Activated naive CD4-positive, alpha-beta T cell treated with anti-CD3 and anti-CD28 coated beads, Interleukin-2, amount 10 ng/mL, durations not matched to agents 7 days and 5 days (primary cell): ENCODE measurements at regions not wholly inside any gene's neighbourhood (a gene's known extent, or its start where the extent isn't known, plus 50 kb on each side); places are given as distances from the start of the nearest gene placed in this dataset.
"Not testable (repeated sequence)": the region's sequence is repeated elsewhere in the genome, so short reads cannot be mapped to it uniquely, and the experiment has no call there.

Experiments used
- CTCF ChIA-PET: fragments of 350-600 bp; sonication (Branson Sonifier 250); formaldehyde crosslinking; loops from one replicate; lab custom pipeline; 2021; ENCODE audit warnings: antibody characterized with exemption; lab: Charles Lee
- DNase-seq: peaks from one replicate; pipeline ENCODE4 v3.0.0-alpha.2; 2020
- H3K27ac Mint-ChIP-seq: one replicate; pipeline ENCODE4 v1.8.0; 2021; ENCODE audit warnings: mild to moderate bottlenecking, moderate library complexity, mixed read lengths
- H3K27me3 Mint-ChIP-seq: one replicate; pipeline ENCODE4 v1.8.0; 2021; ENCODE audit warnings: mild to moderate bottlenecking, mixed read lengths
- H3K36me3 Mint-ChIP-seq: one replicate; pipeline ENCODE4 v1.8.0; 2021; ENCODE audit warnings: mixed read lengths
- H3K4me1 Mint-ChIP-seq: one replicate; pipeline ENCODE4 v1.8.0; 2021; ENCODE audit warnings: mixed read lengths
- H3K4me3 Mint-ChIP-seq: one replicate; pipeline ENCODE4 v1.8.0; 2021; ENCODE audit warnings: mild to moderate bottlenecking, moderate library complexity, mixed read lengths
- H3K9me3 Mint-ChIP-seq: one replicate; pipeline ENCODE4 v1.8.0; 2021; ENCODE audit warnings: mixed read lengths

- CTCF ChIA-PET: no interaction called here
- no peaks in the 10 kb centered on the region for H3K36me3 Mint-ChIP-seq
- H3K27ac Mint-ChIP-seq: no peak overlapping the region
- H3K9me3 Mint-ChIP-seq: no peaks in the 10 kb centered on the region
- H3K27me3 Mint-ChIP-seq: peaks cover 16% of the 10 kb centered on the region
- H3K4me3 Mint-ChIP-seq: no peak overlapping the region
- DNase-seq: no peak
- H3K4me1 Mint-ChIP-seq: no peaks in the 10 kb centered on the region
These were observed 128.0 kb upstream of the KCNK1 start for GRCh38 chr1:233485809-233486398.

- Mint-ChIP-seq H3K9me3 (no peaks in the 10 kb centered on the region), H3K27ac (no peak overlapping the region), H3K36me3 (no peaks in the 10 kb centered on the region), H3K27me3 (peaks cover 23% of the 10 kb centered on the region), H3K4me3 (no peak overlapping the region), H3K4me1 (no peaks in the 10 kb centered on the region)
- no peak for DNase-seq
- CTCF ChIA-PET: no interaction called here
These were observed 126.5 kb upstream of the KCNK1 start for GRCh38 chr1:233487408-233487807.

GRCh38 chr1:233489411-233489810 is 124.5 kb upstream of the KCNK1 start:
- H3K9me3 Mint-ChIP-seq: no peaks in the 10 kb centered on the region
- H3K27ac Mint-ChIP-seq: no peak overlapping the region
- CTCF ChIA-PET: no interaction called here
- no peaks in the 10 kb centered on the region for H3K36me3 Mint-ChIP-seq
- H3K27me3 Mint-ChIP-seq: peaks cover 15% of the 10 kb centered on the region
- no peak for DNase-seq
- no peaks in the 10 kb centered on the region for H3K4me1 Mint-ChIP-seq
- H3K4me3 Mint-ChIP-seq: no peak overlapping the region

- Mint-ChIP-seq H3K27ac (no peak overlapping the region), H3K27me3 (peaks cover 15% of the 10 kb centered on the region), H3K4me3 (no peak overlapping the region), H3K9me3 (no peaks in the 10 kb centered on the region), H3K36me3 (no peaks in the 10 kb centered on the region), H3K4me1 (no peaks in the 10 kb centered on the region)
- CTCF ChIA-PET: interaction anchor here (1.1 kb wide), 1 partner anchor 12 kb away, joined by 3 read pairs; no protein-coding TSS in a partner anchor
- no peak for DNase-seq
These were observed 123.4 kb upstream of the KCNK1 start for GRCh38 chr1:233490488-233490887.

- Mint-ChIP-seq H3K4me3 (no peak overlapping the region), H3K27ac (no peak overlapping the region), H3K9me3 (no peaks in the 10 kb centered on the region), H3K36me3 (no peaks in the 10 kb centered on the region), H3K4me1 (no peaks in the 10 kb centered on the region), H3K27me3 (peaks cover 21% of the 10 kb centered on the region)
- DNase-seq: no peak
- CTCF ChIA-PET: no interaction called here
These were observed 121.8 kb upstream of the KCNK1 start for GRCh38 chr1:233491953-233492620.

- Mint-ChIP-seq H3K4me1 (no peaks in the 10 kb centered on the region), H3K27me3 (peaks cover 9% of the 10 kb centered on the region), H3K4me3 (no peak overlapping the region), H3K27ac (no peak overlapping the region), H3K9me3 (no peaks in the 10 kb centered on the region), H3K36me3 (no peaks in the 10 kb centered on the region)
- CTCF ChIA-PET: no interaction called here
- no peak for DNase-seq
These were observed 116.9 kb upstream of the KCNK1 start for GRCh38 chr1:233496993-233497392.

GRCh38 chr1:233497679-233498078 is 116.2 kb upstream of the KCNK1 start:
- Mint-ChIP-seq H3K4me1 (no peaks in the 10 kb centered on the region), H3K9me3 (no peaks in the 10 kb centered on the region), H3K27ac (no peak overlapping the region), H3K36me3 (no peaks in the 10 kb centered on the region), H3K4me3 (no peak overlapping the region), H3K27me3 (peaks cover 5% of the 10 kb centered on the region)
- CTCF ChIA-PET: no interaction called here
- no peak for DNase-seq

- H3K27ac Mint-ChIP-seq: no peak overlapping the region
- no peaks in the 10 kb centered on the region for H3K36me3 Mint-ChIP-seq
- H3K27me3 Mint-ChIP-seq: peaks cover 5% of the 10 kb centered on the region
- no peaks in the 10 kb centered on the region for H3K4me1 Mint-ChIP-seq
- CTCF ChIA-PET: no interaction called here
- no peak overlapping the region for H3K4me3 Mint-ChIP-seq
- no peaks in the 10 kb centered on the region for H3K9me3 Mint-ChIP-seq
- DNase-seq: no peak
These were observed 113.8 kb upstream of the KCNK1 start for GRCh38 chr1:233500106-233500505.

- Mint-ChIP-seq H3K27me3 (no peaks in the 10 kb centered on the region), H3K27ac (no peak overlapping the region), H3K36me3 (no peaks in the 10 kb centered on the region), H3K4me1 (no peaks in the 10 kb centered on the region), H3K9me3 (peaks cover 2% of the 10 kb centered on the region), H3K4me3 (no peak overlapping the region)
- CTCF ChIA-PET: no interaction called here
- no peak for DNase-seq
These were observed 110.4 kb upstream of the KCNK1 start for GRCh38 chr1:233503366-233503954.

GRCh38 chr1:233505130-233505529 is 108.8 kb upstream of the KCNK1 start:
- DNase-seq: no peak
- H3K4me3 Mint-ChIP-seq: no peak overlapping the region
- no peaks in the 10 kb centered on the region for H3K27me3 Mint-ChIP-seq
- no peak overlapping the region for H3K27ac Mint-ChIP-seq
- H3K36me3 Mint-ChIP-seq: no peaks in the 10 kb centered on the region
- peaks cover 2% of the 10 kb centered on the region for H3K9me3 Mint-ChIP-seq
- CTCF ChIA-PET: no interaction called here
- H3K4me1 Mint-ChIP-seq: no peaks in the 10 kb centered on the region

GRCh38 chr1:233505889-233506288 is 108.0 kb upstream of the KCNK1 start:
- H3K9me3 Mint-ChIP-seq, H3K4me1 Mint-ChIP-seq, H3K4me3 Mint-ChIP-seq, H3K27me3 Mint-ChIP-seq, H3K36me3 Mint-ChIP-seq, DNase-seq, CTCF ChIA-PET, H3K27ac Mint-ChIP-seq: not testable (repeated sequence)

GRCh38 chr1:233509526-233509925 is 104.4 kb upstream of the KCNK1 start:
- H3K27ac Mint-ChIP-seq: no peak overlapping the region

GRCh38 chr1:233512538-233512937 is 101.4 kb upstream of the KCNK1 start:
- no peaks in the 10 kb centered on the region for H3K36me3 Mint-ChIP-seq
- no peak overlapping the region for H3K4me3 Mint-ChIP-seq
- DNase-seq: no peak
- no peak overlapping the region for H3K27ac Mint-ChIP-seq
- no peaks in the 10 kb centered on the region for H3K27me3 Mint-ChIP-seq
- peaks cover 3% of the 10 kb centered on the region for H3K9me3 Mint-ChIP-seq
- CTCF ChIA-PET: no interaction called here
- no peaks in the 10 kb centered on the region for H3K4me1 Mint-ChIP-seq

More at GRCh38 chr1:233509526-233509925, 104.4 kb upstream of the KCNK1 start:
- Mint-ChIP-seq H3K36me3 (no peaks in the 10 kb centered on the region), H3K27me3 (no peaks in the 10 kb centered on the region), H3K9me3 (peaks cover 4% of the 10 kb centered on the region), H3K4me3 (no peak overlapping the region), H3K4me1 (no peaks in the 10 kb centered on the region)
- CTCF ChIA-PET: no interaction called here
- no peak for DNase-seq

- Mint-ChIP-seq H3K9me3 (peaks cover 3% of the 10 kb centered on the region), H3K4me1 (no peaks in the 10 kb centered on the region), H3K36me3 (no peaks in the 10 kb centered on the region), H3K27me3 (no peaks in the 10 kb centered on the region), H3K27ac (no peak overlapping the region), H3K4me3 (no peak overlapping the region)
- CTCF ChIA-PET: no interaction called here
- DNase-seq: no peak
These were observed 100.5 kb upstream of the KCNK1 start for GRCh38 chr1:233513431-233513830.

- no peaks in the 10 kb centered on the region for H3K4me1 Mint-ChIP-seq
- CTCF ChIA-PET: no interaction called here
These were observed 98.9 kb upstream of the KCNK1 start for GRCh38 chr1:233514946-233515391.

More at GRCh38 chr1:233514946-233515391, 98.9 kb upstream of the KCNK1 start:
- no peaks in the 10 kb centered on the region for H3K36me3 Mint-ChIP-seq
- peaks cover 4% of the 10 kb centered on the region for H3K9me3 Mint-ChIP-seq
- no peak overlapping the region for H3K27ac Mint-ChIP-seq
- H3K4me3 Mint-ChIP-seq: no peak overlapping the region
- H3K27me3 Mint-ChIP-seq: no peaks in the 10 kb centered on the region
- no peak for DNase-seq
